Smooth muscle cell (in vitro differentiated cells): ENCODE measurements at regions not wholly inside any gene's neighbourhood (a gene's known extent, or its start where the extent isn't known, plus 50 kb on each side); places are given as distances from the start of the nearest gene placed in this dataset.

Source experiments
- DNase-seq: peaks from one replicate; lab custom pipeline; 2025; ENCODE audit not compliant: unreplicated experiment; lab: John Stamatoyannopoulos, UW
- H2AFZ ChIP-seq: fragments of 200-600 bp; sonication (generic); 2 replicates; pipeline ENCODE4 v1.6.0; 2016; ENCODE audit warnings: antibody characterized with exemption, low read depth, mild to moderate bottlenecking
- H3F3A ChIP-seq: fragments of 200-600 bp; sonication (generic); 2 replicates; pipeline ENCODE4 v1.6.0; 2017; ENCODE audit warnings: antibody characterized with exemption, low read depth
- H3K27ac ChIP-seq: fragments of 200-600 bp; sonication (generic); 2 replicates; pipeline ENCODE4 v1.5.1; 2016; ENCODE audit warnings: low read depth, mild to moderate bottlenecking
- H3K27me3 ChIP-seq: fragments of 200-600 bp; sonication (generic); 2 replicates; pipeline ENCODE4 v1.6.1; 2016; ENCODE audit warnings: low read depth, mild to moderate bottlenecking
- H3K36me3 ChIP-seq: fragments of 200-600 bp; sonication (generic); 2 replicates; pipeline ENCODE4 v1.5.1; 2016; ENCODE audit warnings: low read depth
- H3K4me1 ChIP-seq: fragments of 200-600 bp; sonication (generic); 2 replicates; pipeline ENCODE4 v1.5.1; 2016; ENCODE audit warnings: low read depth
- H3K4me2 ChIP-seq: fragments of 200-600 bp; sonication (generic); 2 replicates; pipeline ENCODE4 v1.6.0; 2016; ENCODE audit warnings: mild to moderate bottlenecking
- H3K4me3 ChIP-seq: fragments of 200-600 bp; sonication (generic); 2 replicates; pipeline ENCODE4 v1.5.1; 2016; ENCODE audit warnings: mild to moderate bottlenecking
- H3K79me2 ChIP-seq: fragments of 200-600 bp; sonication (generic); 2 replicates; pipeline ENCODE4 v1.6.0; 2016; ENCODE audit warnings: low read depth, mild to moderate bottlenecking
- H3K9ac ChIP-seq: fragments of 200-600 bp; sonication (generic); 2 replicates; pipeline ENCODE4 v1.6.0; 2016; ENCODE audit warnings: low read depth
- H3K9me3 ChIP-seq: fragments of 200-600 bp; sonication (generic); replicated peaks from 2 replicates; pipeline ENCODE4 v1.5.1; 2016; ENCODE audit warnings: low read depth
- H4K20me1 ChIP-seq: fragments of 200-600 bp; sonication (generic); 2 replicates; pipeline ENCODE4 v1.6.0; 2016; ENCODE audit warnings: low read depth
- CTCF ChIP-seq: fragments of 200-600 bp; sonication (generic); IDR thresholded peaks from 2 replicates; pipeline ENCODE4 v1.5.1; 2017; ENCODE audit warnings: borderline replicate concordance, mild to moderate bottlenecking, antibody characterized with exemption; ENCODE audit not compliant: insufficient read depth, poor library complexity, severe bottlenecking
- WGBS: methylation state at CpG from one replicate; pipeline ENCODE4 v1.1.7; 2016; ENCODE audit warnings: low lambda C conversion rate; 5-methylcytosine and 5-hydroxymethylcytosine counted together

- H3K4me3 ChIP-seq: peak overlapping the region; percentile 37
- H3K27me3 ChIP-seq: no peaks in the 10 kb centered on the region
- peak overlapping the region; percentile 87 for H3K4me2 ChIP-seq
- H3K79me2 ChIP-seq: peaks cover 6% of the 10 kb centered on the region
- WGBS: 88% methylated on average over 21 of the region's 21 CpGs
- H3K4me1 ChIP-seq: peaks cover 39% of the 10 kb centered on the region
- H4K20me1 ChIP-seq: peaks cover 9% of the 10 kb centered on the region
- H3F3A ChIP-seq: no peaks in the 10 kb centered on the region
- peak overlapping the region; percentile 93 for H3K27ac ChIP-seq
- TF ChIP-seq CTCF: no peak
- peak overlapping the region; percentile 54 for H3K9ac ChIP-seq
- no peak for DNase-seq
- H2AFZ ChIP-seq: no peak overlapping the region
- no peaks in the 10 kb centered on the region for H3K36me3 ChIP-seq
- H3K9me3 ChIP-seq: no peaks in the 10 kb centered on the region
Measured at GRCh38 chr4:3385711-3386420, 55.9 kb upstream of the HGFAC start.

- H3K79me2 ChIP-seq: peaks cover 6% of the 10 kb centered on the region
- H2AFZ ChIP-seq: no peak overlapping the region
- H3K9me3 ChIP-seq: no peaks in the 10 kb centered on the region
- no peaks in the 10 kb centered on the region for H3K36me3 ChIP-seq
- H3K9ac ChIP-seq: peak overlapping the region; percentile 54
- peak overlapping the region; percentile 37 for H3K4me3 ChIP-seq
- peaks cover 45% of the 10 kb centered on the region for H3K4me1 ChIP-seq
- H4K20me1 ChIP-seq: peaks cover 15% of the 10 kb centered on the region
- H3K27me3 ChIP-seq: no peaks in the 10 kb centered on the region
- no peaks in the 10 kb centered on the region for H3F3A ChIP-seq
- 78% methylated on average over 9 of the region's 9 CpGs for WGBS
- no peak for TF ChIP-seq CTCF
- H3K27ac ChIP-seq: peak overlapping the region; percentile 93
- peak overlapping the region; percentile 87 for H3K4me2 ChIP-seq
- no peak for DNase-seq
Measured at GRCh38 chr4:3386526-3386925, 55.2 kb upstream of the HGFAC start.

DNA sequence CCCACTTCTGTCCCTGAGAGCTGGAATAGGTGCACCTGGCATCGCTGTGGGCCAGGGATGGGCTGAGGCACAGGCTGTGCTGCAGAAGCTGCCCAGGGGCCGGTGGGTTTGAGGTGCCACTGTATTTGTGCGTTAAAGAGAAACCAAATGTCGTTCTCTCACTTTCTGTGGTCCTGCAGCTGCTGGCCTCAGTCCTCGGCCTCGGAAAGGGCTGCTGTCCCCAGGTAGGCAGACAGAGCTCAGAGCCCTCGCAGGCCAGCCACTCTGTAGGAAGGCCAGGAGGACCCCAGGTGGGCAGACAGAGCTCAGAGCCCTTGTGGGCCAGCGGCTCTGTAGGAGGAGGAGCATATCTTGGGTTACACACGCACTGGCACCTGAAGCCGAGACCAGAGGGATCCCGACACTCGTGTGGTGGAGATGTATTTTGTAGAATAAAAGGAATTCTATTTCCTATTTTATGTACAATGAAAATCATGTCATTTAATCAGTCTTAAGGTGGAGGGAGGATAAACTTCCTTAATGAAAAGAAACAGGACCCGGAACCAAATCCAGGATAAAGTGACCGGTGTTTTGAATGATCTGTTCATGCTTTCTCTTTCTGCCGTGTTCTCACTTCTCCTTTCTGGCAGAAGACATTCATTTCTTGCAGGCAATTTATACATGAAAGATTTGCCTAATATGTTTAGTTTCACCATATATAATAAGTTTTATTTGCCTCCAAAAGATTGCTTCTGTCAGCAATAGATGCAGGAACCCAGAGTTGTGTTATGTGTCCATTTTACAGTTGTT is 54.4 kb upstream of the HGFAC start:
- Histone ChIP-seq H2AFZ (no peak overlapping the region), H3K4me3 (peak overlapping the region; percentile 37), H3K9me3 (no peaks in the 10 kb centered on the region), H3K27ac (peak overlapping the region; percentile 93), H3K36me3 (no peaks in the 10 kb centered on the region), H3K4me2 (peak overlapping the region; percentile 87), H4K20me1 (peaks cover 24% of the 10 kb centered on the region), H3K27me3 (no peaks in the 10 kb centered on the region), H3K4me1 (peaks cover 53% of the 10 kb centered on the region), H3K79me2 (peaks cover 6% of the 10 kb centered on the region), H3K9ac (peak overlapping the region; percentile 81), H3F3A (no peaks in the 10 kb centered on the region)
- TF ChIP-seq CTCF: no peak
- 82% methylated on average over 15 of the region's 15 CpGs for WGBS
- DNase-seq: no peak
